ENCODE measurements at regions not wholly inside any gene's neighbourhood (a gene's known extent, or its start where the extent isn't known, plus 50 kb on each side); places are given as distances from the start of the nearest gene placed in this dataset.
A peak's percentile ranks its signal among the peaks of the same experiment; 100 is the strongest.

DNA sequence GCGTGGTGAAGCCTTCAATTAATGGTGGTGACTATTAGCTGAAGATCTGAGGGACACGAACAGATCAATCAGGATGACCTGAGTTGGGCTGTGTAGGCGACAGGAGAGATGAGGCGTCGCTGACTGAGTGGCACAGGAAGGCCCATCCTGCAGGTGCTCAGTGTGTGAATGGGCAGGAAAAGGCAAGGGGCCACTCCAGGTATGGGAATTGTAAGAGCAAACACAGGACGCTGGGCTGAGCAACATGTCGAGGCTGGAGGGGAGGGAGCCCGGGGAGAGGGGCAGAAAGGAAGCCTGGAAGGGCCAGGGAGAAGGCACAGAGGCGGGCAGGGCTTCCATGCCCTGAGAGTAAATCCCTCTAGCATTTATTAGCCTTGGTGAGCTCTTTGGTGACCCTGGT, 151.0 kb downstream of the VEGFA start (continued):
- TF ChIP-seq, protein P1, sequence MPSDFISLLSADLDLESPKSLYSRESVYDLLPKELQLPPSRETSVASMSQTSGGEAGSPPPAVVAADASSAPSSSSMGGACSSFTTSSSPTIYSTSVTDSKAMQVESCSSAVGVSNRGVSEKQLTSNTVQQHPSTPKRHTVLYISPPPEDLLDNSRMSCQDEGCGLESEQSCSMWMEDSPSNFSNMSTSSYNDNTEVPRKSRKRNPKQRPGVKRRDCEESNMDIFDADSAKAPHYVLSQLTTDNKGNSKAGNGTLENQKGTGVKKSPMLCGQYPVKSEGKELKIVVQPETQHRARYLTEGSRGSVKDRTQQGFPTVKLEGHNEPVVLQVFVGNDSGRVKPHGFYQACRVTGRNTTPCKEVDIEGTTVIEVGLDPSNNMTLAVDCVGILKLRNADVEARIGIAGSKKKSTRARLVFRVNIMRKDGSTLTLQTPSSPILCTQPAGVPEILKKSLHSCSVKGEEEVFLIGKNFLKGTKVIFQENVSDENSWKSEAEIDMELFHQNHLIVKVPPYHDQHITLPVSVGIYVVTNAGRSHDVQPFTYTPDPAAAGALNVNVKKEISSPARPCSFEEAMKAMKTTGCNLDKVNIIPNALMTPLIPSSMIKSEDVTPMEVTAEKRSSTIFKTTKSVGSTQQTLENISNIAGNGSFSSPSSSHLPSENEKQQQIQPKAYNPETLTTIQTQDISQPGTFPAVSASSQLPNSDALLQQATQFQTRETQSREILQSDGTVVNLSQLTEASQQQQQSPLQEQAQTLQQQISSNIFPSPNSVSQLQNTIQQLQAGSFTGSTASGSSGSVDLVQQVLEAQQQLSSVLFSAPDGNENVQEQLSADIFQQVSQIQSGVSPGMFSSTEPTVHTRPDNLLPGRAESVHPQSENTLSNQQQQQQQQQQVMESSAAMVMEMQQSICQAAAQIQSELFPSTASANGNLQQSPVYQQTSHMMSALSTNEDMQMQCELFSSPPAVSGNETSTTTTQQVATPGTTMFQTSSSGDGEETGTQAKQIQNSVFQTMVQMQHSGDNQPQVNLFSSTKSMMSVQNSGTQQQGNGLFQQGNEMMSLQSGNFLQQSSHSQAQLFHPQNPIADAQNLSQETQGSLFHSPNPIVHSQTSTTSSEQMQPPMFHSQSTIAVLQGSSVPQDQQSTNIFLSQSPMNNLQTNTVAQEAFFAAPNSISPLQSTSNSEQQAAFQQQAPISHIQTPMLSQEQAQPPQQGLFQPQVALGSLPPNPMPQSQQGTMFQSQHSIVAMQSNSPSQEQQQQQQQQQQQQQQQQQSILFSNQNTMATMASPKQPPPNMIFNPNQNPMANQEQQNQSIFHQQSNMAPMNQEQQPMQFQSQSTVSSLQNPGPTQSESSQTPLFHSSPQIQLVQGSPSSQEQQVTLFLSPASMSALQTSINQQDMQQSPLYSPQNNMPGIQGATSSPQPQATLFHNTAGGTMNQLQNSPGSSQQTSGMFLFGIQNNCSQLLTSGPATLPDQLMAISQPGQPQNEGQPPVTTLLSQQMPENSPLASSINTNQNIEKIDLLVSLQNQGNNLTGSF (CRISPR knock-in tag; IDR thresholded peaks at IDR 0.05): no peak
- TF ChIP-seq ZNF124 (CRISPR knock-in tag; IDR thresholded peaks at IDR 0.05): no peak

GRCh38 chr6:43919774-43920173, 149.8 kb downstream of the VEGFA start:
- FAIRE-seq: no peak
- Histone ChIP-seq H3K4me3 (replicated peaks in 1 of 3; ENCODE audit: insufficient read depth in 1 of 3, low read depth in 2 of 3, low read length in 3 of 3) (no peak overlapping the region), H3K9ac (ENCODE audit: insufficient read depth, low read depth, low read length) (no peak overlapping the region), H2AFZ (ENCODE audit: low read length) (no peak overlapping the region), H3K4me1 (ENCODE audit: insufficient read depth, low read length) (peaks cover 74% of the 10 kb centered on the region), H3K4me2 (ENCODE audit: low read depth, low read length) (no peak overlapping the region), H3K36me3 (replicated peaks in 1 of 2; ENCODE audit: control insufficient read depth in 1 of 2, insufficient read depth in 2 of 2, low read length in 2 of 2) (no peaks in the 10 kb centered on the region), H3K27me3 (ENCODE audit: control insufficient read depth in 1 of 2, insufficient read depth in 2 of 2, low read length in 2 of 2) (no peaks in the 10 kb centered on the region), H3K27ac (ENCODE audit: extremely low read length, insufficient read depth, low read length) (no peak overlapping the region), H3K9me3 (ENCODE audit: low read length) (no peaks in the 10 kb centered on the region), H3K79me2 (ENCODE audit: insufficient read depth, low read length) (no peaks in the 10 kb centered on the region), H4K20me1 (ENCODE audit: insufficient read depth, low read length) (no peaks in the 10 kb centered on the region)
- intact Hi-C loops (cut with micrococcal nuclease; ENCODE audit: unreplicated experiment): no loop called here
- no TSS peak for BruUV-seq (replicated peaks)
- POLR2A ChIA-PET: no interaction called here
- TF ChIP-seq ZNF878 (CRISPR knock-in tag; IDR thresholded peaks at IDR 0.05): no peak
- TF ChIP-seq ZBTB40 (IDR thresholded peaks at IDR 0.05): peak; percentile 18; the same call in 1 of the 2 replicates
- no peak for TF ChIP-seq ZBTB40 (CRISPR knock-in tag; IDR thresholded peaks at IDR 0.05)
- in situ Hi-C loops (cut with HindIII; ENCODE audit: extremely low pct_ligation_motif_present, low pct_unique_long_range_greater_than_20kb): no loop called here
- CTCF ChIA-PET (ENCODE audit: low intra/inter-chr PET ratio, low total read pairs): no interaction called here
- ATAC-seq: no peak
- WGBS (ENCODE audit: low lambda C conversion rate): 82% methylated on average over 2 of the region's 2 CpGs
- no peak for DNase-seq (ENCODE audit: low spot score)
